ENCODE measurements at regions not wholly inside any gene's neighbourhood (a gene's known extent, or its start where the extent isn't known, plus 50 kb on each side); places are given as distances from the start of the nearest gene placed in this dataset.

GRCh38 chr6:6926856-6927255 is 180.9 kb upstream of the RREB1 start:
- TF ChIP-seq EP300 (IDR thresholded peaks at IDR 0.05) (no peak), POLR2A (IDR thresholded peaks at IDR 0.05) (no peak)

Measured in stomach (tissue), 4 donors.